ENCODE measurements at regions not wholly inside any gene's neighbourhood (a gene's known extent, or its start where the extent isn't known, plus 50 kb on each side); places are given as distances from the start of the nearest gene placed in this dataset.

DNA sequence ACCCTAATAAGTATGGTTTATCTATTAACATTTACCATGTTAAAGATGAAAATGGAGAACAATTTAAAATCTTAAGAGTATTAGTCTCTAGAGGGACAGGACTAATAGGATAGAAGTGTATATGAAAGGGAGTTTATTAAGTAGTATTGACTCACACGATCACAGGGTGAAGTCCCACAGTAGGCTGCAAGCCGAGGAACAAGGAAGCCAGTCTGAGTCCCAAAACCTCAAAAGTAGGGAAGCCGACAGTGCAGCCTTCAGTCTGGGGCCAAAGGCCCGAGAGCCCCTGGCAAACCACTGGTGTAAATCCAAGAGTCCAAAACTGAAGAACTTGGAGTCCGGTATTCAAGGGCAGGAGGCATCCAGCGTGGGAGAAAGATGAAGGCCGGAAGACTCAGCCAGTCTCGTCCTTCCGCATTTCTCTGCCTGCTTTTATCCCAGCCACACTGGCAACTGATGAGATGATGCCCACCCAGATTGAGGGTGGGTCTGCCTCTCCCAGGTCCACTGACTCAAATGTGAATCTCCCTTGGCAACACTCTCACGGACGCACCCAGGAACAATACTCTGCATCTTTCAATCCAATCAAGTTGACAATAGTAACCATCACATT lies 140.8 kb upstream of the FAM20C start:
- TF ChIP-seq, protein P1, sequence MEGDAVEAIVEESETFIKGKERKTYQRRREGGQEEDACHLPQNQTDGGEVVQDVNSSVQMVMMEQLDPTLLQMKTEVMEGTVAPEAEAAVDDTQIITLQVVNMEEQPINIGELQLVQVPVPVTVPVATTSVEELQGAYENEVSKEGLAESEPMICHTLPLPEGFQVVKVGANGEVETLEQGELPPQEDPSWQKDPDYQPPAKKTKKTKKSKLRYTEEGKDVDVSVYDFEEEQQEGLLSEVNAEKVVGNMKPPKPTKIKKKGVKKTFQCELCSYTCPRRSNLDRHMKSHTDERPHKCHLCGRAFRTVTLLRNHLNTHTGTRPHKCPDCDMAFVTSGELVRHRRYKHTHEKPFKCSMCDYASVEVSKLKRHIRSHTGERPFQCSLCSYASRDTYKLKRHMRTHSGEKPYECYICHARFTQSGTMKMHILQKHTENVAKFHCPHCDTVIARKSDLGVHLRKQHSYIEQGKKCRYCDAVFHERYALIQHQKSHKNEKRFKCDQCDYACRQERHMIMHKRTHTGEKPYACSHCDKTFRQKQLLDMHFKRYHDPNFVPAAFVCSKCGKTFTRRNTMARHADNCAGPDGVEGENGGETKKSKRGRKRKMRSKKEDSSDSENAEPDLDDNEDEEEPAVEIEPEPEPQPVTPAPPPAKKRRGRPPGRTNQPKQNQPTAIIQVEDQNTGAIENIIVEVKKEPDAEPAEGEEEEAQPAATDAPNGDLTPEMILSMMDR (conservative IDR thresholded peaks at IDR 0.05; ENCODE audit: low read depth, low read length): no peak
- no peak for TF ChIP-seq EZH2 (IDR thresholded peaks at IDR 0.05; ENCODE audit: borderline replicate concordance, low read depth, low read length, poor library complexity, severe bottlenecking)

All from A673 (cell line).